GM12892 (cell line): ENCODE measurements at regions not wholly inside any gene's neighbourhood (a gene's known extent, or its start where the extent isn't known, plus 50 kb on each side); places are given as distances from the start of the nearest gene placed in this dataset.

ENCODE experiments used
- POLR2A ChIP-seq: IDR thresholded peaks from 2 replicates; pipeline ENCODE4 v1.6.1; 2011; ENCODE audit warnings: low read depth, low read length, control low read depth
- TAF1 ChIP-seq: IDR thresholded peaks from 2 replicates; pipeline ENCODE4 v1.6.1; 2011; ENCODE audit warnings: low read depth, mild to moderate bottlenecking, control low read depth, low read length, borderline replicate concordance

GRCh38 chr12:93177208-93178153, 200.2 kb upstream of the NUDT4 start:
- TF ChIP-seq POLR2A, result no peak
- no peak for TF ChIP-seq TAF1
